ENCODE measurements at regions not wholly inside any gene's neighbourhood (a gene's known extent, or its start where the extent isn't known, plus 50 kb on each side); places are given as distances from the start of the nearest gene placed in this dataset.

- Mint-ChIP-seq H3K9me3 (ENCODE audit: unreplicated experiment) (peaks cover 2% of the 10 kb centered on the region), H3K4me1 (ENCODE audit: low read depth, unreplicated experiment) (no peaks in the 10 kb centered on the region), H3K36me3 (ENCODE audit: unreplicated experiment) (no peaks in the 10 kb centered on the region), H3K4me3 (ENCODE audit: unreplicated experiment) (no peak overlapping the region), H3K27ac (ENCODE audit: unreplicated experiment) (no peak overlapping the region), H3K27me3 (ENCODE audit: unreplicated experiment) (no peaks in the 10 kb centered on the region)
- no peak for TF ChIP-seq CTCF (IDR thresholded peaks at IDR 0.05; ENCODE audit: partially characterized antibody, unreplicated experiment)
- DNase-seq, result no peak
These were observed 80.6 kb upstream of the LRRTM4 start for GRCh38 chr2:77602771-77603170.

GRCh38 chr2:77604953-77605929, 83.1 kb upstream of the LRRTM4 start:
- Mint-ChIP-seq H3K4me3 (ENCODE audit: unreplicated experiment) (no peak overlapping the region), H3K4me1 (ENCODE audit: low read depth, unreplicated experiment) (no peaks in the 10 kb centered on the region), H3K36me3 (ENCODE audit: unreplicated experiment) (no peaks in the 10 kb centered on the region), H3K9me3 (ENCODE audit: unreplicated experiment) (no peaks in the 10 kb centered on the region), H3K27me3 (ENCODE audit: unreplicated experiment) (no peaks in the 10 kb centered on the region), H3K27ac (ENCODE audit: unreplicated experiment) (no peak overlapping the region)
- no peak for DNase-seq
- no peak for TF ChIP-seq CTCF (IDR thresholded peaks at IDR 0.05; ENCODE audit: partially characterized antibody, unreplicated experiment)

- Mint-ChIP-seq H3K36me3 (ENCODE audit: unreplicated experiment) (no peaks in the 10 kb centered on the region), H3K27ac (ENCODE audit: unreplicated experiment) (no peak overlapping the region), H3K4me3 (ENCODE audit: unreplicated experiment) (no peak overlapping the region), H3K9me3 (ENCODE audit: unreplicated experiment) (no peaks in the 10 kb centered on the region), H3K4me1 (ENCODE audit: low read depth, unreplicated experiment) (no peaks in the 10 kb centered on the region), H3K27me3 (ENCODE audit: unreplicated experiment) (no peaks in the 10 kb centered on the region)
- no peak for DNase-seq
- TF ChIP-seq CTCF (IDR thresholded peaks at IDR 0.05; ENCODE audit: partially characterized antibody, unreplicated experiment), result no peak
These were observed 86.3 kb upstream of the LRRTM4 start for GRCh38 chr2:77608510-77608909.

- TF ChIP-seq CTCF (IDR thresholded peaks at IDR 0.05; ENCODE audit: partially characterized antibody, unreplicated experiment), result no peak
- peaks cover 8% of the 10 kb centered on the region for H3K36me3 Mint-ChIP-seq (ENCODE audit: unreplicated experiment)
- H3K27ac Mint-ChIP-seq (ENCODE audit: unreplicated experiment), result no peak overlapping the region
- H3K4me1 Mint-ChIP-seq (ENCODE audit: low read depth, unreplicated experiment), result no peaks in the 10 kb centered on the region
- DNase-seq, result no peak
- H3K9me3 Mint-ChIP-seq (ENCODE audit: unreplicated experiment), result no peaks in the 10 kb centered on the region
- no peak overlapping the region for H3K4me3 Mint-ChIP-seq (ENCODE audit: unreplicated experiment)
- no peaks in the 10 kb centered on the region for H3K27me3 Mint-ChIP-seq (ENCODE audit: unreplicated experiment)
These were observed 107.4 kb upstream of the LRRTM4 start for GRCh38 chr2:77629539-77629938.

GRCh38 chr2:77631007-77631406, 108.8 kb upstream of the LRRTM4 start:
- no peak for TF ChIP-seq CTCF (IDR thresholded peaks at IDR 0.05; ENCODE audit: partially characterized antibody, unreplicated experiment)
- no peak for DNase-seq
- H3K36me3 Mint-ChIP-seq (ENCODE audit: unreplicated experiment), result peaks cover 8% of the 10 kb centered on the region
- no peaks in the 10 kb centered on the region for H3K27me3 Mint-ChIP-seq (ENCODE audit: unreplicated experiment)
- H3K4me3 Mint-ChIP-seq (ENCODE audit: unreplicated experiment), result no peak overlapping the region
- H3K9me3 Mint-ChIP-seq (ENCODE audit: unreplicated experiment), result no peaks in the 10 kb centered on the region
- H3K27ac Mint-ChIP-seq (ENCODE audit: unreplicated experiment), result no peak overlapping the region
- H3K4me1 Mint-ChIP-seq (ENCODE audit: low read depth, unreplicated experiment), result no peaks in the 10 kb centered on the region
